ENCODE measurements at regions not wholly inside any gene's neighbourhood (a gene's known extent, or its start where the extent isn't known, plus 50 kb on each side); places are given as distances from the start of the nearest gene placed in this dataset.
A peak's percentile ranks its signal among the peaks of the same experiment; 100 is the strongest.

DNA sequence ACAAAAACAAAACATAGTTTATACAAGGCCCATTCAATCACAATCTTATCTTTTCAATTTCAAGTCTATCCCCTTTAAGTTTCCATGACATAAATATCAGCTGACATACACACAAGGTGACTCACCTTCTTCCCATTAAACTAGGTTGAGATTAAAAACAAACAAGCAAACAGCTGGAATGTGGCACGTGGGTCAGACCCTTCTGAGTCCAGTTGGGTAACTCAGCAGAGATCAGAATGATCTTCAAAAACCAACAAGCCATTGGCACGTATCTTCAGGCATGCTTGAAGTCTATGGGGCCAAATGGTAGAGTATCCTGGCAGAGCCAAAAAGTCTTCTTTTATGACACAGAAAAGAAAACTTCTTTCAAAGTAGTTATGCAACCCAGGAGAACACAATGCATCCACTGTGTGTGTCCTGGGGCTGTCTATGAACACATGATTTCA is 603.5 kb upstream of the CITED2 start:
- peak; percentile 78 for DNase-seq (ENCODE audit: low read depth)
- no peak overlapping the region for H3K4me3 ChIP-seq (ENCODE audit: low read depth, low read length)
- TF ChIP-seq, protein P1, sequence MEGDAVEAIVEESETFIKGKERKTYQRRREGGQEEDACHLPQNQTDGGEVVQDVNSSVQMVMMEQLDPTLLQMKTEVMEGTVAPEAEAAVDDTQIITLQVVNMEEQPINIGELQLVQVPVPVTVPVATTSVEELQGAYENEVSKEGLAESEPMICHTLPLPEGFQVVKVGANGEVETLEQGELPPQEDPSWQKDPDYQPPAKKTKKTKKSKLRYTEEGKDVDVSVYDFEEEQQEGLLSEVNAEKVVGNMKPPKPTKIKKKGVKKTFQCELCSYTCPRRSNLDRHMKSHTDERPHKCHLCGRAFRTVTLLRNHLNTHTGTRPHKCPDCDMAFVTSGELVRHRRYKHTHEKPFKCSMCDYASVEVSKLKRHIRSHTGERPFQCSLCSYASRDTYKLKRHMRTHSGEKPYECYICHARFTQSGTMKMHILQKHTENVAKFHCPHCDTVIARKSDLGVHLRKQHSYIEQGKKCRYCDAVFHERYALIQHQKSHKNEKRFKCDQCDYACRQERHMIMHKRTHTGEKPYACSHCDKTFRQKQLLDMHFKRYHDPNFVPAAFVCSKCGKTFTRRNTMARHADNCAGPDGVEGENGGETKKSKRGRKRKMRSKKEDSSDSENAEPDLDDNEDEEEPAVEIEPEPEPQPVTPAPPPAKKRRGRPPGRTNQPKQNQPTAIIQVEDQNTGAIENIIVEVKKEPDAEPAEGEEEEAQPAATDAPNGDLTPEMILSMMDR (IDR thresholded peaks at IDR 0.05; ENCODE audit: insufficient read depth, low read length), result no peak

DNA sequence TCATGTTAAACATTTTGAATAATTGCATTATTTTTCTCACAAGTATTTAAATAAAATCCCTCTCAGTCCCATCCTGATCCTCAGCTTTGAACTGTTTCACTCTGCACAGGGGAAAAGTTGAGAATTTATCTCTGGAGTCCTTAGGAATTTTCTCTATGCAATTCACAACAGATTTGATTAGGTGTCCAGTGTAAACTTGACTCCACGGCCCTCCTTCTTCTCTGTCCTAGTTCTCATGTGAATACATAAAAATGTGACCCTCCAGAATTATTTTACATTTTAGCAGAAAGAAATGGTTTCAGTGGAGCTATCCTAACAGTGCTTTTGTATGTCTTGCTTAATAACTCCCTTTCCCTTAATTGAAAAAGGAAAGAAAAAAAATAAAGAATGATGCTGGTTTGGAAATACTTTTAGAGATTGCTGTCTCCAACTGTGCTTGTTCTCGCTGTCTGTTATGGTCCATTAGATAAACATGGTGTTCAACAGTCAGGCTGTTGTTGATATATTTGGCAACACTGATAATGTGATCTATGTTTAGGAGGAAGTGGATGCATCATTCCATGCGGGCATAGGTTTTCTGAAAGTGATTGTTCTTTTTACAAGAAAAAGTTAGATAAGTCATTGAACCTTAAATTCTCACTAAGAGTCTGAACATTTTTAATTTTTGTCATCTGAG is 599.4 kb upstream of the CITED2 start:
- TF ChIP-seq, protein P1 (IDR thresholded peaks at IDR 0.05; ENCODE audit: insufficient read depth, low read length), result no peak
- peak; percentile 91 for DNase-seq (ENCODE audit: low read depth)
- H3K4me3 ChIP-seq (ENCODE audit: low read depth, low read length), result no peak overlapping the region

DNA sequence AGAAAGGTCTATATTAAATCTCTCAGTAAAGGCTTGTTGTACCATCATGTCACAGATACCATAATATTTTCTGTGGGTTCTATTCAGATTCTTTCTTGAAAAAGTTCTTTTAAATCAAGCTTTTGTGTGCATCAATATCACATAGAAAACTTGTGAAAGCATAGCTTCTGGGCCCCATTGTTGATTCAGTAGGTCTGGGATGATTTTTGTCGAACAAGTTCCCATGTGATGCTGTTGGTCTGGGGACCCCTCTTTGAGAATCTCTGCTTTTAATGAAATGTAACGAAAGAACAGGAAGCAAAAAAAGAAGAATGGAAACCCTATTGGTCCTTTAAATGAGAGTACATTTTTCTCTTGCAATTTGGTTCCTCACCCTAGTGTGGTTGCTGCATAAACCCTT is 597.7 kb upstream of the CITED2 start:
- TF ChIP-seq, protein P1 (IDR thresholded peaks at IDR 0.05; ENCODE audit: insufficient read depth, low read length), result no peak

DNA sequence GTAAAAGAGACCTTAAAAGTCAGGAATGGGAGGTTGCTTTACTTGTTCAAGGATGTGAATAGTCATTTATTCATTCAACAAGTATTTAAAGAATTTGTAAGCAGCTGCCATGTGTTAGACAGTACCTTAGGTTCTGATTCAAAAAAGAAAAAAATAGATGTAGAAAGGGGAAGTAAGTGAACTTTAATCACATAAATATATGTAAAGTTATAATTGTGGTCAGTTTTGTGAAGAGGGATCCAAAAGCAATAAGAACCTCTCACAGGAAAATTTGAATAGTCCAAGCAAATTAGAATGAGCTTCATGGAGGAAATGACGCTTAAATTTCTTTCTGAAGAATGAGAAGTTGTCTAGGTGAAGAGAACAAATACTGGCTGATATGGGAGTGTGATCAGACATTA is 596.1 kb upstream of the CITED2 start:
- TF ChIP-seq, protein P1 (IDR thresholded peaks at IDR 0.05; ENCODE audit: insufficient read depth, low read length), result no peak
- H3K4me3 ChIP-seq (ENCODE audit: low read depth, low read length), result no peak overlapping the region
- DNase-seq (ENCODE audit: low read depth), result peak; percentile 50

More for the DNA sequence above, 597.7 kb upstream of the CITED2 start:
- no peak for DNase-seq (ENCODE audit: low read depth)
- no peak overlapping the region for H3K4me3 ChIP-seq (ENCODE audit: low read depth, low read length)

DNA sequence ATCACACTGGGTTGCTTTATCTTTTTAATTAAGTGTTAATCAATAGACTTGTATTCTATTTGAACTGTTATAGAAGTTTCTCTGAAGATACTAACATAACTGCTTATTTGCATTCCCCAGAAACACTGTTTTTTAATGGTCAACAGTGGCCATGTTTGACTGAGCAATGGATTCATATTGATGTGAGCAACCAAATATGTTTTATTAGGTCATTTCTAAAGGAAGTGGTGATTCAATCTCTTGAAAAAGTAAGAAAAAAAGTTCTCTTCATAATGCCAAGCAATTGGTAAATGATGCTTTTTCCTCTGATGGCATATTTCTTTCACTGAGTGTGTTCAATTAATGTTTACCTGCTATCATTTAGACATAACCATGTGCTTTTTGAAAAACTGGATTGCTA is 593.0 kb upstream of the CITED2 start:
- H3K4me3 ChIP-seq (ENCODE audit: low read depth, low read length), result no peak overlapping the region
- TF ChIP-seq, protein P1 (IDR thresholded peaks at IDR 0.05; ENCODE audit: insufficient read depth, low read length), result no peak
- no peak for DNase-seq (ENCODE audit: low read depth)

DNA sequence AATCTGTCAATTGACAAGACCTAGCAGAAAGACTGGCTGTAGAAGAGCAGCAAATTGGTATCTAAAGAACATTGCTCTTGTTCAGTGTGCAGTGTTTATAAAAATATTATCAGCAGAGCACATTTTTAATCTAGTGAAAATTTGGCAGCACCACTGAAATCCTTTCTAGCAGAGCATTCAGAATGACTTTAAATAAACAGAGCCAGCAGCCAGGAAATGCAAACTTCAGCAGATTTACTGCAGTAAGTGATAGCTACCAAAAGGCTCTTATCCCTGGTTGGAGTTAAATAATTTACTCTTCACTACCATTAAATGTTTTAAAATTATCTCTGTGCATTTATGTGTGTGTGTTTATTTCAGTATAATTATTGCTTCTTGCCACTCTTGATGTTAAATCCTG is 590.9 kb upstream of the CITED2 start:
- DNase-seq (ENCODE audit: low read depth), result peak; percentile 76
- TF ChIP-seq, protein P1 (IDR thresholded peaks at IDR 0.05; ENCODE audit: insufficient read depth, low read length), result no peak
- H3K4me3 ChIP-seq (ENCODE audit: low read depth, low read length), result no peak overlapping the region

DNA sequence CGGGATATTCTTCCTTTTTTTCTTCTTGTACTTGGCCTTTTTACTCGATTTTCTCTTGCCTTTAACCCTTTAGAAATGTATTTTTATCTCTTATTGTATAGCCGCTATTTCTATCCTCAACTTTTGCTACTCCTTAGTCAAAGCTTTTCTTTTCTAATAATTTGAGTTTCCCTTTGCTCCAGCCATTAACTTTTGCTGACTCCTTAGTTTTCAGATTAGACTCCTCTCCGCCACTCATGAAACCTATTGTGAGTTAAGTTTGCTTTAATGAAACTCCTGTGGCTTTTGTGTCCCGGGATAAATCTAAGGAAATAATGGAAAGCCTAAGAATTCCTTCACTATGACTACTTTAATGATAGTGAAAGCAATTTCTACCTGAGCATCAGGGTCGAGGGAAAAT is 590.3 kb upstream of the CITED2 start:
- no peak overlapping the region for H3K4me3 ChIP-seq (ENCODE audit: low read depth, low read length)
- DNase-seq (ENCODE audit: low read depth), result no peak
- TF ChIP-seq, protein P1 (IDR thresholded peaks at IDR 0.05; ENCODE audit: insufficient read depth, low read length), result no peak
